Upper lobe of left lung (tissue), 6 donors: ENCODE measurements at regions not wholly inside any gene's neighbourhood (a gene's known extent, or its start where the extent isn't known, plus 50 kb on each side); places are given as distances from the start of the nearest gene placed in this dataset.

Experiments used
- ATAC-seq, 2 donors: fragments of 200-7000 bp; cut with Tn5 transposase; one replicate each; pipeline ENCODE4 v1.9.1; 2022; ENCODE audit warnings: mild to moderate bottlenecking in 2 of 2, moderate library complexity in 2 of 2; ENCODE audit not compliant: low FRiP score in 2 of 2
- DNase-seq, 2 donors: peaks; one replicate each; pipeline ENCODE4 v3.0.0-alpha.2; 2019 to 2020
- H3K27ac ChIP-seq, 4 donors: fragments of 200-600 bp; sonication (generic); one replicate each; pipeline ENCODE4 v1.5.1; 2016 to 2019
- H3K27me3 ChIP-seq, 4 donors: fragments of 200-600 bp; sonication (generic); one replicate each; pipeline ENCODE4 v1.5.1; 2017 to 2019
- H3K36me3 ChIP-seq, 4 donors: fragments of 200-600 bp; sonication (generic); one replicate each; pipeline ENCODE4 v1.5.1; 2016 to 2019
- H3K4me1 ChIP-seq, 4 donors: fragments of 200-600 bp; sonication (generic); one replicate each; pipeline ENCODE4 v1.5.1; 2018 to 2019
- H3K4me3 ChIP-seq, 4 donors: fragments of 200-600 bp; sonication (generic); one replicate each; pipeline ENCODE4 v1.5.1; 2017 to 2019; ENCODE audit warnings: mild to moderate bottlenecking in 2 of 4, moderate library complexity in 1 of 4
- H3K9me3 ChIP-seq, 4 donors: fragments of 200-600 bp; sonication (generic); one replicate each; pipeline ENCODE4 v1.5.1; 2018 to 2019
- EP300 ChIP-seq, 4 donors: sonication (generic); formaldehyde crosslinking; IDR thresholded peaks; one replicate each; pipeline ENCODE4 v1.5.1; 2017; ENCODE audit warnings: antibody characterized with exemption in 4 of 4, control low read depth in 2 of 4
- POLR2A ChIP-seq, 4 donors: fragments of 450-650 bp; IDR thresholded peaks; one replicate each; pipeline ENCODE4 v1.5.1; 2016 to 2017; ENCODE audit warnings: antibody characterized with exemption in 4 of 4, mild to moderate bottlenecking in 2 of 4
- POLR2AphosphoS5 ChIP-seq, 2 donors: sonication (generic); formaldehyde crosslinking; IDR thresholded peaks; one replicate each; pipeline ENCODE4 v1.5.1; 2017; ENCODE audit warnings: antibody characterized with exemption in 2 of 2
- WGBS, 2 donors: methylation state at CpG; one replicate each; pipeline ENCODE4 v1.1.5; 2017 to 2018; 5-methylcytosine and 5-hydroxymethylcytosine counted together
- TF ChIP-seq, protein P1 (sequence below), 6 experiments: fragments of 450-650 bp in 4 of 6; fragments of 200-600 bp in 2 of 6; sonication (generic) in 2 of 6; IDR thresholded peaks; one replicate each; pipeline ENCODE4 v1.5.1; 2016 to 2019; ENCODE audit warnings: antibody characterized with exemption in 6 of 6
- donor health status: DM: no; HTN: no; CAD: no; lungs with moderate emphysema.
- donor health status: DM: no; HTN: yes; CAD: no; lungs with severe emphysema.

DNA sequence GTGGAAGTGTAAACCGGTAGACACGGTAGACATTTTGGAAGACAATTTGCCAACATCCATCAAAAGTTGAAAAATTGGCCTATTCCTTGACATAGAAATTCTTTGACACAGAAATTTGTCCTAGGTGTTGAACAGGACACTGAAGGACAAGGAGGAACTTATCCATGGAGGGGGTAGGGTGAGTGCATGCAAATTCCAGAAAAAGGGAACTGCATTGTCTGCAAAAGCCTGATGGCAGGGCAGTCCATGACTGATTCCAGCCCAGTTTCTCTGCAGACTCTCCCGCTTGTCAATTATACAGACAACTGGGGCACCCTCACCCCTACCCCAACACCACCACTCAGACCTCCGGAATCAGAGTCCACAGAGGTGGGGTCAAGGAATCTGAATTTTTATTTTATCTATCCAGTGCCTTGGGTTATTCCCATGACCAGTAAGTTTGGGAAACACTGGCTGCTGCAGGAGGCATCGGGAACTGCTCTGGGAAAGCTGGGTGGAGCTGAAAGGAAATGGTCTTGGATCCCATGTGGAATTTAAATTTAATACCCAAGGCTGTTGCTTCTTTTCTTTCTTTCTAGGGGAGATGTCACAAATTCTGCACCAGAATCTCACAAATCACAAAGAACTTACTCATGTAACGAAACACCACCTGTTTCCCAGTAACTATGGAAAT is 103.3 kb upstream of the SLC45A1 start:
- DNase-seq (no peak), ATAC-seq (no peak)
- 87 to 91% methylated on average over 6 of the region's 6 CpGs for WGBS, 2 donors
- no peaks in the 10 kb centered on the region for H3K27me3 ChIP-seq
- no peak overlapping the region for H3K27ac ChIP-seq
- H3K9me3 ChIP-seq, result no peaks in the 10 kb centered on the region
- no peak overlapping the region for H3K4me3 ChIP-seq
- H3K4me1 ChIP-seq, result peaks cover 47 to 50% (median 48%) of the 10 kb centered on the region in 4 donors
- H3K36me3 ChIP-seq, result no peaks in the 10 kb centered on the region
- TF ChIP-seq, protein P1, sequence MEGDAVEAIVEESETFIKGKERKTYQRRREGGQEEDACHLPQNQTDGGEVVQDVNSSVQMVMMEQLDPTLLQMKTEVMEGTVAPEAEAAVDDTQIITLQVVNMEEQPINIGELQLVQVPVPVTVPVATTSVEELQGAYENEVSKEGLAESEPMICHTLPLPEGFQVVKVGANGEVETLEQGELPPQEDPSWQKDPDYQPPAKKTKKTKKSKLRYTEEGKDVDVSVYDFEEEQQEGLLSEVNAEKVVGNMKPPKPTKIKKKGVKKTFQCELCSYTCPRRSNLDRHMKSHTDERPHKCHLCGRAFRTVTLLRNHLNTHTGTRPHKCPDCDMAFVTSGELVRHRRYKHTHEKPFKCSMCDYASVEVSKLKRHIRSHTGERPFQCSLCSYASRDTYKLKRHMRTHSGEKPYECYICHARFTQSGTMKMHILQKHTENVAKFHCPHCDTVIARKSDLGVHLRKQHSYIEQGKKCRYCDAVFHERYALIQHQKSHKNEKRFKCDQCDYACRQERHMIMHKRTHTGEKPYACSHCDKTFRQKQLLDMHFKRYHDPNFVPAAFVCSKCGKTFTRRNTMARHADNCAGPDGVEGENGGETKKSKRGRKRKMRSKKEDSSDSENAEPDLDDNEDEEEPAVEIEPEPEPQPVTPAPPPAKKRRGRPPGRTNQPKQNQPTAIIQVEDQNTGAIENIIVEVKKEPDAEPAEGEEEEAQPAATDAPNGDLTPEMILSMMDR (IDR thresholded peaks at IDR 0.05), result no peak
- TF ChIP-seq EP300 (IDR thresholded peaks at IDR 0.05) (no peak), POLR2A (IDR thresholded peaks at IDR 0.05) (no peak), POLR2AphosphoS5 (IDR thresholded peaks at IDR 0.05) (no peak)

DNA sequence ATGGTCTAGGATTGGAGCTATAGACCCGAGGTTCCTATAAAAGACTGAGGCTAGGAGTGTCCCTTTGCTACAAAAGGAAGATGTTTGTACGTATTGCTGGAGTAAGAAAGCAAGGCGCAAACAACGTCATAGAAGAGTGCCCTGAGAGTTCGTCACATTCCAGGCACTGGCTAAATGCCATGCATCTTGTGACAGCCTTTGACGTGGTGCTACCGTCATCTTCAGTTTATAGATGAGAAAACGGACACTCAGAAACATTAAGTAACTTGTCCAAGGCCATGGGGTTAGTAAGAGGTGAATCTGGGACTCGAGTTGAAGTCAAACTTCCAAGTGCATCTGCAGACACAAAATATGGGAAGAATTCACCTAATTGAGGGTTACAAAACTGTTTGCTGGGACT is 104.2 kb upstream of the SLC45A1 start:
- ATAC-seq, result no peak
- Histone ChIP-seq H3K9me3 (no peaks in the 10 kb centered on the region), H3K27me3 (no peaks in the 10 kb centered on the region), H3K27ac (peak overlapping the region in 1 of 4 donors; percentile 91), H3K4me3 (no peak overlapping the region), H3K36me3 (no peaks in the 10 kb centered on the region), H3K4me1 (peaks cover 47 to 50% (median 48%) of the 10 kb centered on the region in 4 donors)
- DNase-seq, result no peak
- TF ChIP-seq POLR2A (IDR thresholded peaks at IDR 0.05), result no peak
- TF ChIP-seq EP300 (IDR thresholded peaks at IDR 0.05), result peak in 3 of 4 donors; percentile 67 to 92 (median 77)
- peak; percentile 15 to 68 for TF ChIP-seq POLR2AphosphoS5 (IDR thresholded peaks at IDR 0.05)
- 71 to 82% methylated on average over 9 of the region's 9 CpGs for WGBS, 2 donors

DNA sequence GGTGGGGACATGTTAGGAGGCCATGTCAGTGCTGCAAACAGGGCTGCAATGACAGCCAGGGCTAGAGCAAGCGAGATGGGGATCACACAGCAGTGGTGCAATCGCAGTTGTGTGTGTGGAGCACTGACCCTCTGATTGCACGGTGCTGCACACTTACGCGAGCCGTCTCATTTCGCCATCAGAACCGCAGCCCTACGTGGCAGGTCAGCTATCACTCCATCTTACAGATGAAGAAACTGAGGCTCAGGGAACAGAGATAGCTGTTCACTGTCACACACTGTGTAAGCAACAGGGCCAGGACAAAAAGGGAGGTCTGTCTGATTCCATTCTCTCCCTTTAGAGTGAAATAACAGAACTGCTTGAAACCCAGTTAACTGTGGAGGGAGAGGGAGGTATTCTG is 104.8 kb upstream of the SLC45A1 start:
- H3K36me3 ChIP-seq, result no peaks in the 10 kb centered on the region
- 67 to 94% methylated on average over 9 of the region's 9 CpGs for WGBS, 2 donors

DNA sequence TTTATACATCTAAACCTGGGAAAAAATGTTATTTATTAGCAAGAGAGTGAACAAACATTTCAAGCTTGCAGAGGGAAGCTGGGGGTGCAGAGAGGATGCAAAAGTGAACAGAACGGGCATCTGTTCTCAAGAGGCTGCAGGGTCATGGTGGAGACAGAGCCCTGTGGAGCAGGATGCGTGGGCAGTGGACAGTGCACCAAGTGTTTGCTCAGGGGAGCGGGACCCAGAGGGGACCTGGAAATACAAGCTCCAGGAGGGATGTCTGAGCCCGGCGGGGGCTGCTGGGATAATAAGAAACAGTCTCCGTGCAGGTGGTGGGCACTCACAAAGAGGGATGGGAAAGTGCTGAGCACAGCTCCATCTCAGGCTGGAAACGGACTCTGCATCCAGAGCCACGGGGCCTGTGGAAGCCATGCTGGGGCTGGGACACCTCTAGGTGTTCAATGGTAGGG is 105.3 kb upstream of the SLC45A1 start:
- TF ChIP-seq POLR2A (IDR thresholded peaks at IDR 0.05) (no peak), EP300 (IDR thresholded peaks at IDR 0.05) (no peak), POLR2AphosphoS5 (IDR thresholded peaks at IDR 0.05) (no peak)
- TF ChIP-seq, protein P1 (IDR thresholded peaks at IDR 0.05), result no peak
- ATAC-seq (no peak), DNase-seq (no peak)
- Histone ChIP-seq H3K9me3 (no peaks in the 10 kb centered on the region), H3K27me3 (no peaks in the 10 kb centered on the region), H3K36me3 (no peaks in the 10 kb centered on the region), H3K27ac (peak overlapping the region in 3 of 4 donors; percentile 76 to 91 (median 87)), H3K4me3 (no peak overlapping the region), H3K4me1 (peaks cover 38 to 40% (median 39%) of the 10 kb centered on the region in 4 donors)
- 83 to 86% methylated on average over 8 of the region's 8 CpGs for WGBS, 2 donors

More for the DNA sequence above, 104.8 kb upstream of the SLC45A1 start:
- peak overlapping the region in 2 of 4 donors; percentile 87 to 91 for H3K27ac ChIP-seq
- no peak for ATAC-seq
- H3K4me1 ChIP-seq, result peaks cover 42 to 44% (median 43%) of the 10 kb centered on the region in 4 donors
- no peaks in the 10 kb centered on the region for H3K9me3 ChIP-seq
- no peaks in the 10 kb centered on the region for H3K27me3 ChIP-seq
- no peak for DNase-seq
- TF ChIP-seq POLR2AphosphoS5 (IDR thresholded peaks at IDR 0.05) (no peak), POLR2A (IDR thresholded peaks at IDR 0.05) (no peak), EP300 (IDR thresholded peaks at IDR 0.05) (no peak)
- TF ChIP-seq, protein P1 (IDR thresholded peaks at IDR 0.05), result no peak
- no peak overlapping the region for H3K4me3 ChIP-seq

DNA sequence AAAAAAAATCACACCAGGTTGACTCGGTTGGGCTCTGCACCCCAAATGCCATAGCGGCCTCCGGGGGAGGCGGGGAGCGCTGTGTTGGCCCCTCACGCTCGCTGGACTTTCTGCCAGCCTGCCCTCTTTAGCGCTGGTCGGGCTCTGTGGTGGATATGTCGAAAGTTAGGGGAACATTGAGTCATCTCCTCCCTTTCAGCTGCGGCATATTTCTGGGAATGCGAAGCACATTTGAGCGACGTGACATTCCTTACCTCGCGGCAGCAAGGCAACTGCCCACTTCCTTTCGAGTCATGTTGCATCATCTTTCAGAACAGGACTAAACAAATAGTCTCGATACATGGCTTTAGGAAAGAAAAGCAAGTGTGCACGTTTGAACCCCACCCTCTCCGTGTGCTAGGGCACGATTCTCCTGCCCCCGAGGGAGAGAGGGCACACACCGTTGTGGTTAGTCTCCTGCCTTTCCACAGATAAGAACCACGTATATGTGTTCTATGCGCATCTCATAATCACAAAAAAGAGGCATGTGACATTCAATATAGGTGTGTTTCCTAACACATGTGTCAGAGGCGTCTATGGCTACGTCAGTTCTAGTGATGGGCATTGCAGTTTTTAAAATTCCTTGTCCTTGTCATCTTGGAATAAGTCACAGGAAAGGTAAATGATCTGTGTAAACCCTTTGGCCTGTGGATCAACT is 105.9 kb upstream of the SLC45A1 start:
- ATAC-seq (peak; percentile 89 to 93), DNase-seq (peak; percentile 83 to 88)
- peak overlapping the region; percentile 76 to 91 (median 84) for H3K27ac ChIP-seq

More for the DNA sequence above, 105.9 kb upstream of the SLC45A1 start:
- Histone ChIP-seq H3K27me3 (no peaks in the 10 kb centered on the region), H3K36me3 (no peaks in the 10 kb centered on the region), H3K9me3 (no peaks in the 10 kb centered on the region), H3K4me1 (peaks cover 33 to 37% (median 34%) of the 10 kb centered on the region in 4 donors), H3K4me3 (peak overlapping the region in 1 of 4 donors; percentile 8)
- WGBS, 2 donors, result 24 to 40% methylated on average over 13 to 27 of the region's 27 CpGs
- peak; percentile 93 to 98 for TF ChIP-seq POLR2AphosphoS5 (IDR thresholded peaks at IDR 0.05)
- TF ChIP-seq EP300 (IDR thresholded peaks at IDR 0.05), result peak; percentile 88 to 99 (median 95)
- TF ChIP-seq, protein P1 (IDR thresholded peaks at IDR 0.05), result peak in 1 of 6 experiments; percentile 9
- peak in 2 of 4 donors; percentile 31 to 84 for TF ChIP-seq POLR2A (IDR thresholded peaks at IDR 0.05)
